Erythroblast (primary cell): ENCODE measurements at regions not wholly inside any gene's neighbourhood (a gene's known extent, or its start where the extent isn't known, plus 50 kb on each side); places are given as distances from the start of the nearest gene placed in this dataset.

Experiments
- GATA1 ChIP-seq: IDR thresholded peaks from 2 replicates; pipeline ENCODE4 v1.6.1; 2011; ENCODE audit warnings: low read depth, mild to moderate bottlenecking, control low read depth, low read length, moderate library complexity
- POLR2A ChIP-seq: IDR thresholded peaks from 2 replicates; pipeline ENCODE4 v1.6.1; 2011; ENCODE audit warnings: mild to moderate bottlenecking, low read length

GRCh38 chr4:125827696-125828052 is 512.9 kb downstream of the FAT4 start:
- TF ChIP-seq POLR2A (no peak), GATA1 (no peak)
